ENCODE measurements at regions not wholly inside any gene's neighbourhood (a gene's known extent, or its start where the extent isn't known, plus 50 kb on each side); places are given as distances from the start of the nearest gene placed in this dataset.

DNA sequence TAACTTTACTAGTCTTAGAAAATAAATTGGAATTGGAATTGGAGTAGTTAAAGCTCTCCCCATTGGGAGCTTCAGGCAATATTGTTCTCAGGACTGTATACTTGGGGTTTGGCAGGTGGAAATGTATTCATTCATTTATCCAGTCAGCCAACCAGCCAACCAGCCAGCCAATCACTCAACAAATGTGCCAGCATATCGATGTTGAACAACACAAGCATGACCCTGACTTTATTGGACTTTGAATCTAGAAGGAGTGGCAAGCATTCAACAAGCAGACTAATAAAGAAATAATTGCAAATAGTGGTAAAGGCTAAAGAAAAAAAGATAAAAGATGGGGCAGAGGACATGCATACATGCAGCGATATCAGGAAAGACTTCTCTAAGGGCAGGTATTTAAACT, 55.5 kb upstream of the ZC3H11B start:
- H3K27me3 ChIP-seq (ENCODE audit: control insufficient read depth in 1 of 2, insufficient read depth in 2 of 2, low read length in 2 of 2), result no peaks in the 10 kb centered on the region
- DNase-seq (ENCODE audit: low spot score), result no peak
- H4K20me1 ChIP-seq (ENCODE audit: insufficient read depth, low read length), result no peaks in the 10 kb centered on the region
- TF ChIP-seq, protein P1, sequence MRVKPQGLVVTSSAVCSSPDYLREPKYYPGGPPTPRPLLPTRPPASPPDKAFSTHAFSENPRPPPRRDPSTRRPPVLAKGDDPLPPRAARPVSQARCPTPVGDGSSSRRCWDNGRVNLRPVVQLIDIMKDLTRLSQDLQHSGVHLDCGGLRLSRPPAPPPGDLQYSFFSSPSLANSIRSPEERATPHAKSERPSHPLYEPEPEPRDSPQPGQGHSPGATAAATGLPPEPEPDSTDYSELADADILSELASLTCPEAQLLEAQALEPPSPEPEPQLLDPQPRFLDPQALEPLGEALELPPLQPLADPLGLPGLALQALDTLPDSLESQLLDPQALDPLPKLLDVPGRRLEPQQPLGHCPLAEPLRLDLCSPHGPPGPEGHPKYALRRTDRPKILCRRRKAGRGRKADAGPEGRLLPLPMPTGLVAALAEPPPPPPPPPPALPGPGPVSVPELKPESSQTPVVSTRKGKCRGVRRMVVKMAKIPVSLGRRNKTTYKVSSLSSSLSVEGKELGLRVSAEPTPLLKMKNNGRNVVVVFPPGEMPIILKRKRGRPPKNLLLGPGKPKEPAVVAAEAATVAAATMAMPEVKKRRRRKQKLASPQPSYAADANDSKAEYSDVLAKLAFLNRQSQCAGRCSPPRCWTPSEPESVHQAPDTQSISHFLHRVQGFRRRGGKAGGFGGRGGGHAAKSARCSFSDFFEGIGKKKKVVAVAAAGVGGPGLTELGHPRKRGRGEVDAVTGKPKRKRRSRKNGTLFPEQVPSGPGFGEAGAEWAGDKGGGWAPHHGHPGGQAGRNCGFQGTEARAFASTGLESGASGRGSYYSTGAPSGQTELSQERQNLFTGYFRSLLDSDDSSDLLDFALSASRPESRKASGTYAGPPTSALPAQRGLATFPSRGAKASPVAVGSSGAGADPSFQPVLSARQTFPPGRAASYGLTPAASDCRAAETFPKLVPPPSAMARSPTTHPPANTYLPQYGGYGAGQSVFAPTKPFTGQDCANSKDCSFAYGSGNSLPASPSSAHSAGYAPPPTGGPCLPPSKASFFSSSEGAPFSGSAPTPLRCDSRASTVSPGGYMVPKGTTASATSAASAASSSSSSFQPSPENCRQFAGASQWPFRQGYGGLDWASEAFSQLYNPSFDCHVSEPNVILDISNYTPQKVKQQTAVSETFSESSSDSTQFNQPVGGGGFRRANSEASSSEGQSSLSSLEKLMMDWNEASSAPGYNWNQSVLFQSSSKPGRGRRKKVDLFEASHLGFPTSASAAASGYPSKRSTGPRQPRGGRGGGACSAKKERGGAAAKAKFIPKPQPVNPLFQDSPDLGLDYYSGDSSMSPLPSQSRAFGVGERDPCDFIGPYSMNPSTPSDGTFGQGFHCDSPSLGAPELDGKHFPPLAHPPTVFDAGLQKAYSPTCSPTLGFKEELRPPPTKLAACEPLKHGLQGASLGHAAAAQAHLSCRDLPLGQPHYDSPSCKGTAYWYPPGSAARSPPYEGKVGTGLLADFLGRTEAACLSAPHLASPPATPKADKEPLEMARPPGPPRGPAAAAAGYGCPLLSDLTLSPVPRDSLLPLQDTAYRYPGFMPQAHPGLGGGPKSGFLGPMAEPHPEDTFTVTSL (CRISPR knock-in tag; IDR thresholded peaks at IDR 0.05; ENCODE audit: borderline replicate concordance), result no peak
- TF ChIP-seq MAZ (IDR thresholded peaks at IDR 0.05; ENCODE audit: borderline replicate concordance, low read depth, low read length), result no peak
- no peak for TF ChIP-seq MAZ (CRISPR knock-in tag; IDR thresholded peaks at IDR 0.05; ENCODE audit: low read depth)
- no peak for TF ChIP-seq ZNF619 (CRISPR knock-in tag; IDR thresholded peaks at IDR 0.05)
- no peak for TF ChIP-seq PAF1 (CRISPR knock-in tag; IDR thresholded peaks at IDR 0.05)
- TF ChIP-seq ATF6 (CRISPR knock-in tag; conservative IDR thresholded peaks at IDR 0.05), result no peak
- no peak for TF ChIP-seq HNRNPH1 (optimal IDR thresholded peaks at IDR 0.05; ENCODE audit: low read depth, low read length)
- no peak for TF ChIP-seq ZNF407 (CRISPR knock-in tag; IDR thresholded peaks at IDR 0.05; ENCODE audit: not compliant biosample characterization)
- TF ChIP-seq RNF2 (conservative IDR thresholded peaks at IDR 0.05; ENCODE audit: low read depth), result no peak

More for the DNA sequence above, 55.5 kb upstream of the ZC3H11B start:
- Histone ChIP-seq H3K79me2 (ENCODE audit: insufficient read depth, low read length) (no peaks in the 10 kb centered on the region), H3K4me1 (ENCODE audit: insufficient read depth, low read length) (no peaks in the 10 kb centered on the region; the same call in 1 of the 2 replicates), H2AFZ (ENCODE audit: low read length) (no peak overlapping the region), H3K27ac (ENCODE audit: extremely low read length, insufficient read depth, low read length) (no peak overlapping the region), H3K4me2 (ENCODE audit: low read depth, low read length) (no peak overlapping the region), H3K9ac (ENCODE audit: insufficient read depth, low read depth, low read length) (no peak overlapping the region), H3K4me3 (replicated peaks in 1 of 3; ENCODE audit: insufficient read depth in 1 of 3, low read depth in 2 of 3, low read length in 3 of 3) (no peak overlapping the region), H3K36me3 (replicated peaks in 1 of 2; ENCODE audit: control insufficient read depth in 1 of 2, insufficient read depth in 2 of 2, low read length in 2 of 2) (no peaks in the 10 kb centered on the region), H3K9me3 (ENCODE audit: low read length) (no peaks in the 10 kb centered on the region)
- ChIA-PET CTCF (ENCODE audit: low intra/inter-chr PET ratio, low total read pairs) (no interaction called here), POLR2A (no interaction called here)
- no TSS peak for BruUV-seq (replicated peaks)
- in situ Hi-C loops (cut with HindIII; ENCODE audit: extremely low pct_ligation_motif_present, low pct_unique_long_range_greater_than_20kb), result no loop called here
- no peak for FAIRE-seq
- ATAC-seq, result no peak
- intact Hi-C loops (cut with micrococcal nuclease; ENCODE audit: unreplicated experiment), result loop anchor here (10.0 kb wide), 1 partner anchor 146 kb away; no protein-coding TSS in a partner anchor
- 30% methylated on average over 2 of the region's 2 CpGs for WGBS (ENCODE audit: low lambda C conversion rate)

Measured in HepG2 (cell line).